MM.1S (cell line): ENCODE measurements at regions not wholly inside any gene's neighbourhood (a gene's known extent, or its start where the extent isn't known, plus 50 kb on each side); places are given as distances from the start of the nearest gene placed in this dataset.

Experiments
- DNase-seq: peaks from one replicate; pipeline ENCODE4 v3.0.0-alpha.2; 2015
- H2AFZ ChIP-seq: fragments of 300-600 bp; sonication (generic); 2 replicates; pipeline ENCODE4 v1.6.0; 2016; ENCODE audit warnings: antibody characterized with exemption, low read length
- H3F3A ChIP-seq: fragments of 300-600 bp; sonication (generic); 2 replicates; pipeline ENCODE4 v1.6.1; 2016; ENCODE audit warnings: mild to moderate bottlenecking, antibody characterized with exemption, low read length, moderate library complexity, mixed read lengths; ENCODE audit not compliant: insufficient read depth
- H3K27ac ChIP-seq: fragments of 300-600 bp; sonication (generic); 2 replicates; pipeline ENCODE4 v1.5.1; 2016; ENCODE audit warnings: mild to moderate bottlenecking, low read length
- H3K27me3 ChIP-seq: fragments of 300-600 bp; sonication (generic); replicated peaks from 2 replicates; pipeline ENCODE4 v1.6.0; 2016; ENCODE audit warnings: low read length; ENCODE audit not compliant: insufficient read depth
- H3K36me3 ChIP-seq: fragments of 300-600 bp; sonication (generic); replicated peaks from 2 replicates; pipeline ENCODE4 v1.6.1; 2016; ENCODE audit warnings: mild to moderate bottlenecking, low read length, mixed read lengths; ENCODE audit not compliant: insufficient read depth
- H3K4me1 ChIP-seq: fragments of 300-600 bp; sonication (generic); 2 replicates; pipeline ENCODE4 v1.6.1; 2016; ENCODE audit warnings: low read length, mixed read lengths
- H3K4me2 ChIP-seq: fragments of 300-600 bp; sonication (generic); 2 replicates; pipeline ENCODE4 v1.6.0; 2016; ENCODE audit warnings: low read depth, low read length
- H3K4me3 ChIP-seq: fragments of 300-600 bp; sonication (generic); 2 replicates; pipeline ENCODE4 v1.5.1; 2016; ENCODE audit warnings: low read length, mixed read lengths
- H3K79me2 ChIP-seq: fragments of 300-600 bp; sonication (generic); 2 replicates; pipeline ENCODE4 v1.6.1; 2016; ENCODE audit warnings: mixed run types, low read length, mixed read lengths
- H3K9ac ChIP-seq: fragments of 300-600 bp; sonication (generic); 2 replicates; pipeline ENCODE4 v1.6.1; 2016; ENCODE audit warnings: low read length, mixed read lengths
- H3K9me2 ChIP-seq: fragments of 300-600 bp; sonication (generic); replicated peaks from 2 replicates; pipeline ENCODE4 v1.6.1; 2016; ENCODE audit warnings: mild to moderate bottlenecking, low read length, mixed read lengths; ENCODE audit not compliant: insufficient read depth
- H3K9me3 ChIP-seq: fragments of 300-600 bp; sonication (generic); replicated peaks from 2 replicates; pipeline ENCODE4 v1.6.1; 2016; ENCODE audit warnings: mild to moderate bottlenecking, low read length, mixed read lengths; ENCODE audit not compliant: insufficient read depth
- H4K20me1 ChIP-seq: fragments of 300-600 bp; sonication (generic); 2 replicates; pipeline ENCODE4 v1.6.1; 2016; ENCODE audit warnings: mild to moderate bottlenecking, low read length, moderate library complexity, mixed read lengths; ENCODE audit not compliant: insufficient read depth
- CTCF ChIP-seq: fragments of 300-600 bp; sonication (generic); IDR thresholded peaks from 2 replicates; pipeline ENCODE4 v1.5.1; 2016; ENCODE audit warnings: antibody characterized with exemption, low read length, mixed read lengths
- EZH2 ChIP-seq: fragments of 300-600 bp; sonication (generic); optimal IDR thresholded peaks from 2 replicates; pipeline ENCODE3; 2017; ENCODE audit warnings: low read depth, mild to moderate bottlenecking, antibody characterized with exemption, low read length, mixed read lengths
- EZH2phosphoT487 ChIP-seq: fragments of 300-600 bp; sonication (generic); IDR thresholded peaks from 2 replicates; pipeline ENCODE4 v1.6.1; 2018; ENCODE audit warnings: antibody characterized with exemption, low read length

- Histone ChIP-seq H3K79me2 (no peaks in the 10 kb centered on the region), H3K9me3 (no peaks in the 10 kb centered on the region), H3F3A (no peaks in the 10 kb centered on the region), H4K20me1 (no peaks in the 10 kb centered on the region), H3K36me3 (no peaks in the 10 kb centered on the region), H3K4me2 (no peak overlapping the region), H3K9ac (no peak overlapping the region), H3K27me3 (no peaks in the 10 kb centered on the region), H3K27ac (no peak overlapping the region), H3K4me1 (no peaks in the 10 kb centered on the region), H2AFZ (no peak overlapping the region), H3K4me3 (no peak overlapping the region), H3K9me2 (no peaks in the 10 kb centered on the region)
- no peak for DNase-seq
- TF ChIP-seq EZH2 (no peak), CTCF (no peak), EZH2phosphoT487 (no peak)
Observed at GRCh38 chr7:86137343-86137742, 506.4 kb upstream of the GRM3 start.

- no peaks in the 10 kb centered on the region for H4K20me1 ChIP-seq
- H3K4me2 ChIP-seq, result no peak overlapping the region
- DNase-seq, result no peak
- no peaks in the 10 kb centered on the region for H3K9me2 ChIP-seq
- TF ChIP-seq EZH2phosphoT487 (no peak), CTCF (no peak), EZH2 (no peak)
- no peak overlapping the region for H3K4me3 ChIP-seq
- no peaks in the 10 kb centered on the region for H3K9me3 ChIP-seq
- no peaks in the 10 kb centered on the region for H3K4me1 ChIP-seq
- H2AFZ ChIP-seq, result no peak overlapping the region
- no peaks in the 10 kb centered on the region for H3F3A ChIP-seq
- no peaks in the 10 kb centered on the region for H3K36me3 ChIP-seq
- H3K27ac ChIP-seq, result no peak overlapping the region
- H3K79me2 ChIP-seq, result no peaks in the 10 kb centered on the region
- no peaks in the 10 kb centered on the region for H3K27me3 ChIP-seq
- no peak overlapping the region for H3K9ac ChIP-seq
Observed at GRCh38 chr7:86130268-86130667, 513.4 kb upstream of the GRM3 start.

GRCh38 chr7:86123476-86123875 lies 520.2 kb upstream of the GRM3 start:
- Histone ChIP-seq H3K9ac (no peak overlapping the region), H2AFZ (no peak overlapping the region), H3K36me3 (no peaks in the 10 kb centered on the region), H3K4me1 (peaks cover 6% of the 10 kb centered on the region; the same call in 1 of the 2 replicates), H3K27ac (no peak overlapping the region), H3K4me2 (peak overlapping the region; percentile 31; the same call in 1 of the 2 replicates), H3K9me3 (no peaks in the 10 kb centered on the region), H3K4me3 (no peak overlapping the region; the same call in 1 of the 2 replicates), H3K27me3 (no peaks in the 10 kb centered on the region), H4K20me1 (no peaks in the 10 kb centered on the region), H3F3A (no peaks in the 10 kb centered on the region), H3K9me2 (no peaks in the 10 kb centered on the region), H3K79me2 (no peaks in the 10 kb centered on the region)
- DNase-seq, result peak; percentile 51
- TF ChIP-seq EZH2, result no peak
- no peak for TF ChIP-seq EZH2phosphoT487
- TF ChIP-seq CTCF, result no peak
